Dedifferentiated amniotic fluid mesenchymal stem cell (primary cell): ENCODE measurements at regions not wholly inside any gene's neighbourhood (a gene's known extent, or its start where the extent isn't known, plus 50 kb on each side); places are given as distances from the start of the nearest gene placed in this dataset.
A peak's percentile ranks its signal among the peaks of the same experiment; 100 is the strongest.

Experiments used
- DNase-seq: peaks from one replicate; pipeline ENCODE4 v3.0.0-alpha.2; 2016; ENCODE audit errors: extremely low spot score

- no peak for DNase-seq
Measured at GRCh38 chr14:51780741-51781140, 79.7 kb upstream of the GNG2 start.

- no peak for DNase-seq
Measured at GRCh38 chr14:51781381-51781780, 79.0 kb upstream of the GNG2 start.

- no peak for DNase-seq
Measured at GRCh38 chr14:51782435-51782834, 78.0 kb upstream of the GNG2 start.

GRCh38 chr14:51783765-51784164 lies 76.6 kb upstream of the GNG2 start:
- peak; percentile 59 for DNase-seq

- no peak for DNase-seq
Measured at GRCh38 chr14:51784466-51784865, 75.9 kb upstream of the GNG2 start.

- DNase-seq: no peak
Measured at GRCh38 chr14:51786227-51786626, 74.2 kb upstream of the GNG2 start.

- DNase-seq: no peak
Measured at GRCh38 chr14:51787352-51787751, 73.1 kb upstream of the GNG2 start.

GRCh38 chr14:51789114-51789513 lies 71.3 kb upstream of the GNG2 start:
- no peak for DNase-seq

- DNase-seq: no peak
Measured at GRCh38 chr14:51789596-51789995, 70.8 kb upstream of the GNG2 start.

- DNase-seq: peak; percentile 94
Measured at GRCh38 chr14:51792809-51793208, 67.6 kb upstream of the GNG2 start.

- no peak for DNase-seq
Measured at GRCh38 chr14:51805541-51805940, 54.9 kb upstream of the GNG2 start.

- no peak for DNase-seq
Measured at GRCh38 chr14:51806026-51807023, 54.1 kb upstream of the GNG2 start.

- DNase-seq: no peak
Measured at GRCh38 chr14:51807356-51807755, 53.1 kb upstream of the GNG2 start.
